Suppressor macrophage treated with lipopolysaccharide for 4 hours (primary cell): ENCODE measurements at regions not wholly inside any gene's neighbourhood (a gene's known extent, or its start where the extent isn't known, plus 50 kb on each side); places are given as distances from the start of the nearest gene placed in this dataset.

Experiments used
- DNase-seq: peaks from one replicate; pipeline ENCODE4 v3.0.0-alpha.2; 2020

- DNase-seq, result no peak
These were observed 77.5 kb upstream of the RIPOR2 start for GRCh38 chr6:25013246-25013645.

GRCh38 chr6:25014369-25014768 lies 78.6 kb upstream of the RIPOR2 start:
- DNase-seq, result peak; percentile 46

GRCh38 chr6:25014791-25015560 lies 79.2 kb upstream of the RIPOR2 start:
- DNase-seq, result no peak

DNA sequence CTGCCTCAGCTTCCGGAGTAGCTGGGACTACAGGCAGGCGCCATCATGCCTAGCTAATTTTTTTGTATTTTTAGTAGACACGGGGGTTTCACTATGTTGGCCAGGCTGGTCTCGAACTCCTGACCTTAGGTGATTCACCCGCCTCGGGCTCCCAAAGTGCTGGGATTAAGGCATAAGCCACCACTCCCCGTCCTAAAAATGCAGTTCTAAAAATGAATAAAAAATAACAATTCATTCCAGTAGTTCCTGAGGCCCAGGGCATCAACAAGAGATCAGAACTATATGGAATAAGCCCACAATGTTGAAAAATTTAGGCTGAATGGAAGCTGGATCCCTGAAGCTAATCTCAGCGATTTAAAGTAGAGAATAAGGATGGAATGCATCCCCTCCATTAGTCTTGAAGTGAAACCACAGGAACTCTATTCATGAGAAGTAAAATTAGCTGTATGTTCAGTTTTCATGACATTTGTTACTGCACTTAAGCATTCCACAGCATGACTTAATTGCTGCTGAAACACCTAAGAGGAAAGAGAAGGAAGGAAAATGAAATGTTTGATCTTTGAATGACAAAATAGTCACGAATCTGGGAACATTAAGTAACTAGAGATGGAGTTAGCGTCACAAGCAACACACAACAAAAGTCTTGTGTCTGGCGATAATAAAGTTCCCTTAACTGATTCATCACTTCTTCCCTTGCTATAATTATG lies 80.4 kb upstream of the RIPOR2 start:
- peak; percentile 78 for DNase-seq

- DNase-seq, result no peak
These were observed 81.7 kb upstream of the RIPOR2 start for GRCh38 chr6:25017486-25017885.

DNA sequence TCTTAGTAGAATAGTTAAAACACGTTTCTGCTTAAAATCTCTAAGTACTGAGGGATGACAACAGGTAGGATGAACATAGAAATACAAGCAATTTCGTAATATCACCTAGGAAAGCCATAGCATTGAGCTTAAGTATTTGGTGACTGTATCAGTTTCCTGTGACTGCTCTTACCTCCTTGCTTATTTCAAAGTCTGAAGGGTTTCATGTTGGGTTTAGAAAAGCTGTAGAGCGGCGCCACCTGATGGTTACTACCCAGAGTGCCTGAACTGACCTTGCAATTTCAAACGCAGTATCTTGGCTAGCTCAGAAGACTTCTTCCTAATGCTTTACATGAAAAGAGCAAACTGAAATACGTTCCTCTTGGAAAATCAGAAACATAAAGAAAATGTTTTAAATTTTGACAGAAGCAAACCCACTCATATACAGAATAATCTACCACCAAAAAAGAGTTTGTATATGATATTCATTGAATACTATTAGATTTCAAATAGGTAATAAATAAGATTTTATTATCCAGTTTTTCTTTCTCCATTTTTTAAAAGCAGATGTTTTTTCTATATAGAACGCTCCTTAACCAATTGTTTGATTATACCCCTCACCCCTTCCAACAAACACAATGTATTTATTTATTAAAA lies 82.3 kb upstream of the RIPOR2 start:
- DNase-seq, result peak; percentile 87

DNA sequence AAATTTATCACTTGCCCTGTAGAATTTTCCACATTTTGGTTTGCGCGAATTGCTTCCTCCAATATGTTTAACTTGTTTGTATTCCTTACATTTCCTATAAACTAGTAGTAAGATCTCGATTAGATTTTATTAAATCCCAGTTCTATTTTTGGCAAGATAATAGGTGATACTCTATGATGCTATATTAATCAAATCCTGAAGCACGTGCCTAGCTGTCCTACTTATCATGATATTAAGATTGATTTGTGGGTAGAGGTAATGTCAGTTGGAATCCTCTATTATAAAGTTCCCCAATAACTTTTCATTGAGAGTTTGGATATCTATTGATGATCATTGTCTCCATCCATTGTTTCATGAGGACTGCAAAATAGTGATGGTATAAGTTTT lies 82.8 kb upstream of the RIPOR2 start:
- no peak for DNase-seq

GRCh38 chr6:25022140-25022553 lies 86.4 kb upstream of the RIPOR2 start:
- DNase-seq, result peak; percentile 50

- DNase-seq, result no peak
These were observed 88.0 kb upstream of the RIPOR2 start for GRCh38 chr6:25023781-25024180.

- no peak for DNase-seq
These were observed 89.1 kb upstream of the RIPOR2 start for GRCh38 chr6:25024821-25025220.

GRCh38 chr6:25025248-25025918 lies 89.6 kb upstream of the RIPOR2 start:
- DNase-seq, result no peak

DNA sequence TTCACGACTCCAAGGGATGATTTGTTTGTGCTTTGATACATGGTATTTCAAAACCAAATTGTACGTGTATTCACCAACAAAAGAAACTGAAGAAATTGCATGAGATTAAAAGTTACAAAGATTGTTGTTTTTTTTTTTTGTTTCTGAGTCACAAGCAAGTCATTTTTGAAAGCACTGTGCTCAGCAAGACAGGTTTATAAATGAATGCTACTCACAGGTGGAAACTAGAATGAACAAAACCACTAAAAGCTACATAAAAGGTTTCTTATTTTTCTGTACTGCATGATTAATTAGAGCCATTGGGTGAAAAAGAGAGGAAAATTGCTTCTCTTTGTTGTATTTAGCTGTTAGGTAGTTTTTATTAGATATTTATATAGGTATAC lies 90.2 kb upstream of the RIPOR2 start:
- no peak for DNase-seq

DNA sequence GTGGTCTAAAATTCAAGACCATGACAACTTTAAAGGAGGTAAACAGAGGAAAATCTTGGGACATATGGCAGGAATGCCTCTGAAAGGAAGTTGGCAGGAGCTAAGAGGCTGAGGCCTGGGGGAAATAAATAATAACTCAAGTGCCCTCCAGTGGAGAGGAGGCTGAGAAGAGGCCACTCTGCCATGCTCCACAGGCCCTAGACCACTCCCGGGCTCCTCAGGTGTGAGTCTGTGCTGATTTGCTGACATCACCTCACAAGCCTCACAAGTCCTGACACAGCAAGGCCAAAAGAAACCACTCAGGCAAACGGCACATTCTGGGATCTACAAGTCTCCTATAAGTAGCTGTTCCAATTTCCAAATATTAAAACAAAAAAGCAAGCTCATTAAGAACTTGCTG lies 91.0 kb upstream of the RIPOR2 start:
- DNase-seq, result no peak

DNA sequence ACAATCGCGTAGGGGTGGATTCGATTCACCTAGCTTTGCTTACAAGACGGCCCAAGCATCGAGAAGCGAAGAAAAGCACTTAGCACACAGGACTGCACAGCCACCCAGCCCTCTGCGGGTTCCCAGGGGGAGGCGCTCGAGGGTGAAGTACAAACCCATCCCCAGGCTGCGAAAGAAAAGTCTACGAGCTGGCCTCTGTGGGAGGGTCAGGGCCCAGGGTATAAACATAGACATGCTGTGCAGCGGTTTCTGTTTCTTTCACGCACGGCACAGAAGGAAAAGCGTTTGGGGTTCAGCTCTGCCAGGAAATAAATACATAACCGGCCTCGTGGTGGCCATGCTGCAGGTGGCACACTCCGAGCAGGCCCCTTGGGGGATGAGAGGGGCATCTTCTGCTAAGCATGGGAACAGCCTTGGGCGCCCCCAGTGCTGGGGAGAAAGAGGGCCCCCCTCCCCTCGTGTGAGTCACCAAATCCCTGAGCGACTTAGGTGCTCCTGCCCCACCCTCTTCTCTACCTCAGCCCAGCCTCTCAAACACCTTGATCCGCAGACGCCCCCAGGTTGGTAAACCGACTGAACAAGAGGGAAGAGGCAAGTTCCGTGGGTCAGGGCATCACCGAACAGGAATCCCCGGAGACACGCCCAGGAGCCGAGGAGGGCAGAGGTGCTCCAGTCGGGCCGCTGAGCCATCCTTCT lies 91.6 kb upstream of the RIPOR2 start:
- peak; percentile 29 for DNase-seq

GRCh38 chr6:25028328-25028727 lies 92.6 kb upstream of the RIPOR2 start:
- DNase-seq, result no peak

GRCh38 chr6:25032934-25033333 lies 97.2 kb upstream of the RIPOR2 start:
- no peak for DNase-seq

DNA sequence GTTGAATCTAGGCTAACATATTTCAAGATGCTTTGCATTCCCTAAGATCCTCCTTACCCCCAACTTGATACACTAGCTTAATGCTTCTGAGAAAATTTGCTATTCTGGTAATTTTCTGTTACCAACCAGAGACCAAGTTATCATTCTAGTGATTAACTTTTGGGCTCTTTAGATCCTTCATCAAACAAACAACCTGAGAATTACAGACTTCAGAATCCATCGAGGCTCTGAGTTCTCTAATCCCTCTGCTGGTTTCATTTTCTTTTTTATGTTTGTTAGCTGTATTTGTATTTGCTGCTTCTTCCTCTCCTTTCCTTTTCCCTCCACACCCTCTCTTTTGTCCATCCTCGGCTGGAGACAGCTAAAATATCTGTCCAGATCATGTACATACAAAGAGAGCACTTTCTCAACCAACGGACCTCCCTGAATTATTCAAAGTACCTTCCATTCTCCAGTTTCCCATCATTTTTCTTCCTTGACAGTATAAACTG lies 98.7 kb upstream of the RIPOR2 start:
- peak; percentile 45 for DNase-seq

DNA sequence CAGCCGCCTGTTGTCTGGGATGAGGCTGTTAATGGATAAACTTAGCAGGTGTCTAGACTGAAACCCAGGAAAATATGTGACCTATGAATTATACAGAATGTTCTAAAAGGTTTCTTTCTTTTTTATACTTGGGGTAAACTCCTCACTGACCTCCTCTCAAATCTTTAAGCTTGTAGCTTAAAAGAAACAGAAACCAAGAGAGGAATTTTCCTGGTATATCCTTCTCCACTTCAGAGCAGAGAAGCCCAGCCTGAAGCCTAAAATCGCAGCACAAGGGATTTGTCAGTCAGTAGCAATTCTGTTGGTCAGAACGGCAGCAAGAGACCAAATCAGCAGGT lies 99.4 kb upstream of the RIPOR2 start:
- DNase-seq, result peak; percentile 44

DNA sequence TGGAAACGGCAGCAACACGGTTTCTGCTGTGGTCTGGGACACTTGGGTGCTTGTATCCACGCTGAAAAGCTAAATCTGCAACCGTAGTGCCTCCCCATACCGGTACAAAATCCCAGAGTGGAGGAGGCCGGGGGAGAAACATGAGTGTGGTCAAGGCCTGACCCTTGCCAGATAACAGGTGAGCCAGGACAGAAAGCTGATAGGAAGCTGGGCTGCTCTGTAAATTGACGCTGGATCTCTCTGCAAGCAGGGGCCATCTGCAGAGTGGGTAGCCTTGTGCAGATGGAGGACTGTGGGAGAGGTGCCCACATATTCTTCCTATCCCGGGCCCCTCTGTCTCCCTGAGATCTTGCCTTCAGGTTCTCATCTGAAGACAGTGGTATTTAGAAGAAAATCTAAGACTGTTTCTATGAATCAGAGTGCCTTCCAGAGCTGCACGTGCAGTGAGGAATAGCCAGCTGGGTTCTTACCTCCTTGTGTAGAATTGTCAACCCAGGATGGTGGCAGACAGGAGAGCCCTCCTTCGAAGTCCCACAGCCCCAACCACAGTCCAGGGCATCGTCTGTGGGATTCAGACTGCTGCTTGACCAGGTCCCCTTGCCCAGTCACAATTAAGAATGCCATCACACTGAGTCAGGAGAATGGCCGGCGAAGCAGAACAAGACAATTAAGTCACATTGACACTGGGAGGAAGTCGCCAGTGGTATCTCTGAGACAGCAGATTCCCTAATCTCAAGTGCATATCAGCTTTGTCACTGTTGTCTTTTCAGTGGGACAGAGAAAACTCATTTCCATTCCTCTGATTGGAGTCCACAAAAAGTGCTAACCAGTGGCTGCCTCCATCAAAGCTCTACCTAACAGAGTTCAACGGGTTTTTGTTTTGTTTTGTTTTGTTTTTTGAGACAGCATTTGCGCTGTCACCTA lies 100.0 kb upstream of the RIPOR2 start:
- peak; percentile 65 for DNase-seq

DNA sequence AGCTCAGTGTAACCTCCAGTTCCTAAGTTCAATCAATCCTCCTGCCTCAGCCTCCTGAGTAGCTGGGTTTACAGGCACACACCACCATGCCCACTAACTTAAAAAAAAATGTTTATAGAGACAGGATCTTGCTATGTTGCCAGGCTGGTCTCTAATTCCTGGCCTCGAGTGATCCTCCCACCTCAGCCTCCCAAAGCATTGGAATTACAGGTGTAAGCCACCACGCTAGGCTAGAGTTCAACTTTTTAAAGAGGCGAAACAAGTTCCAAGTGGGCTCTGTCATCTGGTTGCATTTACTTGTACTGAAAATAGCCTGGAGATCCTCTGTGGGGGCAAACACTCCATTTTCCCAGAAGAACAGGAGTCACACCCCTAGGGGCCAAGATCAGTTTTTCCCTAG lies 100.7 kb upstream of the RIPOR2 start:
- DNase-seq, result no peak

GRCh38 chr6:25038300-25038699 lies 102.5 kb upstream of the RIPOR2 start:
- DNase-seq, result no peak

GRCh38 chr6:25038999-25039398 lies 103.2 kb upstream of the RIPOR2 start:
- DNase-seq, result no peak
